Spleen (tissue), 11 donors: ENCODE measurements at regions not wholly inside any gene's neighbourhood (a gene's known extent, or its start where the extent isn't known, plus 50 kb on each side); places are given as distances from the start of the nearest gene placed in this dataset.
"Not testable (repeated sequence)": the region's sequence is repeated elsewhere in the genome, so short reads cannot be mapped to it uniquely, and the experiment has no call there.

Experiments used
- DNase-seq: peaks from one replicate; pipeline ENCODE4 v3.0.0-alpha.2; 2020
- H3K27ac ChIP-seq, 8 donors: fragments of 200-600 bp; sonication (generic) in 7 of 8; 1 replicate in 4 of 8; 2 replicates in 4 of 8; pipeline versions ENCODE4 v1.5.0 to v1.8.0; 2016 to 2021; ENCODE audit warnings: inconsistent platforms in 4 of 8, mild to moderate bottlenecking in 4 of 8, moderate library complexity in 1 of 8
- H3K27me3 ChIP-seq, 7 donors: fragments of 200-600 bp; sonication (generic) in 6 of 7; replicated peaks in 1 of 7; 1 replicate in 4 of 7; 2 replicates in 3 of 7; pipeline versions ENCODE4 v1.5.0 to v1.8.0; 2016 to 2021; ENCODE audit warnings: inconsistent platforms in 3 of 7, mild to moderate bottlenecking in 1 of 7
- H3K36me3 ChIP-seq, 6 donors: fragments of 200-600 bp; sonication (generic) in 5 of 6; 1 replicate in 4 of 6; 2 replicates in 2 of 6; pipeline versions ENCODE4 v1.5.0 to v1.8.0; 2016 to 2021; ENCODE audit warnings: inconsistent platforms in 2 of 6
- H3K4me1 ChIP-seq, 6 donors: fragments of 200-600 bp; sonication (generic) in 5 of 6; 1 replicate in 3 of 6; 2 replicates in 3 of 6; pipeline versions ENCODE4 v1.5.0 to v1.8.0; 2016 to 2021; ENCODE audit warnings: inconsistent platforms in 3 of 6
- H3K4me3 ChIP-seq, 8 donors: fragments of 200-600 bp; sonication (generic) in 7 of 8; 1 replicate in 4 of 8; 2 replicates in 4 of 8; pipeline versions ENCODE4 v1.5.0 to v1.8.0; 2016 to 2021; ENCODE audit warnings: inconsistent platforms in 4 of 8, mild to moderate bottlenecking in 4 of 8, moderate library complexity in 2 of 8
- H3K9me3 ChIP-seq, 8 donors: fragments of 200-600 bp; sonication (generic) in 7 of 8; 1 replicate in 4 of 8; 2 replicates in 4 of 8; pipeline versions ENCODE4 v1.5.0 to v1.8.0; 2016 to 2021; ENCODE audit warnings: inconsistent platforms in 4 of 8
- POLR2A ChIP-seq, 3 donors: fragments of 450-650 bp; IDR thresholded peaks; one replicate each; pipeline ENCODE4 v1.5.1; 2017; ENCODE audit warnings: antibody characterized with exemption in 3 of 3, mild to moderate bottlenecking in 1 of 3
- POLR2AphosphoS5 ChIP-seq, 3 donors: sonication (generic); formaldehyde crosslinking; IDR thresholded peaks; one replicate each; pipeline ENCODE4 v1.5.1; 2017; ENCODE audit warnings: antibody characterized with exemption in 3 of 3
- WGBS, 5 donors: extraction: QIAGEN DNeasy Blood & Tissue Kit in 3 of 5; methylation state at CpG; one replicate each; pipeline versions ENCODE4 v1.1.5 to v1.1.7; 2013 to 2018; 5-methylcytosine and 5-hydroxymethylcytosine counted together
- intact Hi-C: fragments of 100-400 bp; cut with DNase I; formaldehyde crosslinking; loops from one replicate; pipeline ENCODE4 v1.15.0; 2023; ENCODE audit warnings: low total_unique reads
- TF ChIP-seq, protein P1 (sequence below), 11 experiments: fragments of 200-600 bp in 7 of 11; fragments of 450-650 bp in 4 of 11; sonication (generic) in 4 of 11; IDR thresholded peaks in 8 of 11; conservative IDR thresholded peaks in 3 of 11; 1 replicate in 7 of 11; 2 replicates in 4 of 11; pipeline versions ENCODE4 v1.4.0 to v1.8.0; 2016 to 2021; ENCODE audit warnings: antibody characterized with exemption in 11 of 11, inconsistent platforms in 4 of 11, mild to moderate bottlenecking in 1 of 11
- donor health status: healthy with polysubstance abuse.
- donor health status: DM: no; HTN: no; CAD: no; lungs with moderate emphysema.
- donor health status: DM: no; HTN: no; CAD: no.
- donor health status: Bipolar disorder and iron deficiency.
- donor health status: healthy.
- donor health status: DM: no; HTN: no; CAD: no.
- donor health status: DM: yes; HTN: yes; CAD: no.

GRCh38 chr10:64191286-64191685 is 670.1 kb downstream of the REEP3 start:
- H3K4me1 ChIP-seq = no peaks in the 10 kb centered on the region
- H3K9me3 ChIP-seq = peaks cover 0 to 15% (median 0%) of the 10 kb centered on the region in 8 donors
- TF ChIP-seq POLR2AphosphoS5 (IDR thresholded peaks at IDR 0.05) (no peak), POLR2A (IDR thresholded peaks at IDR 0.05) (no peak)
- TF ChIP-seq, protein P1, sequence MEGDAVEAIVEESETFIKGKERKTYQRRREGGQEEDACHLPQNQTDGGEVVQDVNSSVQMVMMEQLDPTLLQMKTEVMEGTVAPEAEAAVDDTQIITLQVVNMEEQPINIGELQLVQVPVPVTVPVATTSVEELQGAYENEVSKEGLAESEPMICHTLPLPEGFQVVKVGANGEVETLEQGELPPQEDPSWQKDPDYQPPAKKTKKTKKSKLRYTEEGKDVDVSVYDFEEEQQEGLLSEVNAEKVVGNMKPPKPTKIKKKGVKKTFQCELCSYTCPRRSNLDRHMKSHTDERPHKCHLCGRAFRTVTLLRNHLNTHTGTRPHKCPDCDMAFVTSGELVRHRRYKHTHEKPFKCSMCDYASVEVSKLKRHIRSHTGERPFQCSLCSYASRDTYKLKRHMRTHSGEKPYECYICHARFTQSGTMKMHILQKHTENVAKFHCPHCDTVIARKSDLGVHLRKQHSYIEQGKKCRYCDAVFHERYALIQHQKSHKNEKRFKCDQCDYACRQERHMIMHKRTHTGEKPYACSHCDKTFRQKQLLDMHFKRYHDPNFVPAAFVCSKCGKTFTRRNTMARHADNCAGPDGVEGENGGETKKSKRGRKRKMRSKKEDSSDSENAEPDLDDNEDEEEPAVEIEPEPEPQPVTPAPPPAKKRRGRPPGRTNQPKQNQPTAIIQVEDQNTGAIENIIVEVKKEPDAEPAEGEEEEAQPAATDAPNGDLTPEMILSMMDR (IDR thresholded peaks at IDR 0.05 in 8 of 11, conservative IDR thresholded peaks at IDR 0.05 in 3 of 11) = no peak
- H3K27me3 ChIP-seq = no peaks in the 10 kb centered on the region
- H3K36me3 ChIP-seq = no peaks in the 10 kb centered on the region
- H3K4me3 ChIP-seq = no peak overlapping the region
- DNase-seq = no peak
- intact Hi-C loops = no loop called here
- 79 to 89% (median 82%) methylated on average over 3 of the region's 3 CpGs for WGBS, 5 donors
- H3K27ac ChIP-seq = no peak overlapping the region

- Histone ChIP-seq H3K27ac (no peak overlapping the region), H3K36me3 (no peaks in the 10 kb centered on the region), H3K4me3 (no peak overlapping the region), H3K27me3 (no peaks in the 10 kb centered on the region), H3K9me3 (peaks cover 0 to 21% (median 0%) of the 10 kb centered on the region in 8 donors), H3K4me1 (no peaks in the 10 kb centered on the region)
- peak; percentile 68 for DNase-seq
- WGBS, 5 donors = 92 to 97% (median 95%) methylated on average over 39 to 59 of the region's 59 CpGs
- intact Hi-C loops = no loop called here
- TF ChIP-seq POLR2A (IDR thresholded peaks at IDR 0.05) (no peak), POLR2AphosphoS5 (IDR thresholded peaks at IDR 0.05) (no peak)
- TF ChIP-seq, protein P1 (IDR thresholded peaks at IDR 0.05 in 8 of 11, conservative IDR thresholded peaks at IDR 0.05 in 3 of 11) = no peak
These were observed 675.6 kb downstream of the REEP3 start for GRCh38 chr10:64196638-64197315.

DNA sequence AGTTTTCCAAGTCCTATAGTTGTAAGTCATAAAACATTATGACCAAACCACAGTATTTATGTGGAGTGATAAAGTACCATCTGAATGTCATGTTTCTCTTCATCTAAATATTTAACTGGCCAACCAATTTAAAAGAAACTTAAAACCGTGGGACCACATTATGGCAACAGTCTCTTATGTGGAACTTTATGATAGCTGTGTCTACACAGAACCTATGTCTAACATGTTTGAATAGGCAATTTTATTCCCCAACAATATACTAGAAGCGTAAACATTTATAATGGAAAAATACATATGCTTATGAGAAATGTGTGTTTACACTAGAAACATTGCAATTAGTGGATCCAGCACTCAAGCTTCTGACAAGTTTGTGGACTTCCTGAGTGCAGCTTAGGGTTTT is 680.7 kb downstream of the REEP3 start:
- H3K4me3 ChIP-seq = no peak overlapping the region
- no peaks in the 10 kb centered on the region for H3K9me3 ChIP-seq
- H3K36me3 ChIP-seq = no peaks in the 10 kb centered on the region
- DNase-seq = no peak
- H3K4me1 ChIP-seq = no peaks in the 10 kb centered on the region
- H3K27ac ChIP-seq = no peak overlapping the region
- WGBS, 5 donors = 75 to 89% (median 86%) methylated on average over 2 of the region's 2 CpGs
- TF ChIP-seq POLR2AphosphoS5 (IDR thresholded peaks at IDR 0.05) (no peak), POLR2A (IDR thresholded peaks at IDR 0.05) (no peak)
- TF ChIP-seq, protein P1 (IDR thresholded peaks at IDR 0.05 in 8 of 11, conservative IDR thresholded peaks at IDR 0.05 in 3 of 11) = no peak
- H3K27me3 ChIP-seq = no peaks in the 10 kb centered on the region
- intact Hi-C loops = no loop called here

DNA sequence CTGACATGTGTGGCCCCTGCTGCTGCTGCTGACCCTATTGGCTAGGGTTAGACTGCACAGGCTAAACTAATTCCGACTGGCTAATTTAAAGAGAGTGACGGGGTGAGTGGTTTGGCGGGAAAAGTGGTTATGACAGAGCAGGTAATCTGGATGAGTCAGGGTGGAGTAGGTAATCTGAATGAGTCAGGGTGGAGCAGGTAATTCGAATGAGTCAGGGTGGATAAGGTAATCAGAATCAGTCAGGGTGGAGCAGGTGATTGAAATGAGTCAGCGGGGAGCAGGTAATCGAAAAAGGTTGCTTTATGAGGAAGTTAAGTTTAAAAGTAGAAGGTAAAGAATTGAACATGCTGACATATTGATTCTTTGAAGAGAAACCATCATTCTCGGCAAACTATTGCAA is 683.3 kb downstream of the REEP3 start:
- H3K4me1 ChIP-seq, H3K27ac ChIP-seq, H3K36me3 ChIP-seq, DNase-seq, H3K4me3 ChIP-seq, H3K27me3 ChIP-seq, intact Hi-C loops: not testable (repeated sequence)
- peaks cover 0 to 23% (median 3%) of the 10 kb centered on the region in 8 donors for H3K9me3 ChIP-seq
- 82 to 88% (median 85%) methylated on average over 7 of the region's 7 CpGs for WGBS, 5 donors
